ENCODE measurements at regions not wholly inside any gene's neighbourhood (a gene's known extent, or its start where the extent isn't known, plus 50 kb on each side); places are given as distances from the start of the nearest gene placed in this dataset.

DNA sequence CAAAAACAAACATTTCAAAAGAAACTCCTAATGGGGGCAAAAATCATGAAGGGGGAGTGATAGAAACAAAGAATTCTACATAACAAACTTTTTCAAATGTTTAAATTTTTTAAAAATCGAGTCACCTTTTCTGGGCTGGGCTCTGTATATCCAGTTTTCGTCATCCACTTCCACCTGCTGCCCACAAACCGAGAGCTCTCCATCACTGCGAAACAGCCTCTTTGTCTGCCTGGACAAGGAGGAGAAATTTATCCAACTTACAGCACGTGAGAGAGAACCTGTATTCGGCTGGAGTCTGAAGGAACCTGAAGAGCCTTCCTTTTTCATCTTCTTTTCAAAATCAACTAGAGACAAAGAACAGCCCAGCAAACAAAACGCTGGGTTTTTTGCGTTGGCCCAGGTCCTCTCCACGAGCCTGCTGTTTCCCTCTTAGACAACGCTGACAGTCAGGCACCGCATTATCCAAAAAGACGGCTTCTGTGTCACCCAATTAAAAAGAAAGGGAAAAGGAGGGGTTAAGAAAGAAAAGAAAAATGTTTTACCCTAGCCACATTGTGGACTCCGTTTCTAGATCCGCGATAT lies 72.4 kb upstream of the NHSL1 start:
- TF ChIP-seq, protein P1, sequence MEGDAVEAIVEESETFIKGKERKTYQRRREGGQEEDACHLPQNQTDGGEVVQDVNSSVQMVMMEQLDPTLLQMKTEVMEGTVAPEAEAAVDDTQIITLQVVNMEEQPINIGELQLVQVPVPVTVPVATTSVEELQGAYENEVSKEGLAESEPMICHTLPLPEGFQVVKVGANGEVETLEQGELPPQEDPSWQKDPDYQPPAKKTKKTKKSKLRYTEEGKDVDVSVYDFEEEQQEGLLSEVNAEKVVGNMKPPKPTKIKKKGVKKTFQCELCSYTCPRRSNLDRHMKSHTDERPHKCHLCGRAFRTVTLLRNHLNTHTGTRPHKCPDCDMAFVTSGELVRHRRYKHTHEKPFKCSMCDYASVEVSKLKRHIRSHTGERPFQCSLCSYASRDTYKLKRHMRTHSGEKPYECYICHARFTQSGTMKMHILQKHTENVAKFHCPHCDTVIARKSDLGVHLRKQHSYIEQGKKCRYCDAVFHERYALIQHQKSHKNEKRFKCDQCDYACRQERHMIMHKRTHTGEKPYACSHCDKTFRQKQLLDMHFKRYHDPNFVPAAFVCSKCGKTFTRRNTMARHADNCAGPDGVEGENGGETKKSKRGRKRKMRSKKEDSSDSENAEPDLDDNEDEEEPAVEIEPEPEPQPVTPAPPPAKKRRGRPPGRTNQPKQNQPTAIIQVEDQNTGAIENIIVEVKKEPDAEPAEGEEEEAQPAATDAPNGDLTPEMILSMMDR (IDR thresholded peaks at IDR 0.05), result no peak
- intact Hi-C loops (cut with DNase I), result no loop called here
- Histone ChIP-seq H3K27ac (no peak overlapping the region), H3K9me3 (no peaks in the 10 kb centered on the region), H3K4me3 (peak overlapping the region; percentile 36 to 61), H3K36me3 (no peaks in the 10 kb centered on the region), H3K4me1 (peaks cover 0 to 3% of the 10 kb centered on the region in 2 donors), H3K27me3 (no peaks in the 10 kb centered on the region)
- no peak for DNase-seq (ENCODE audit: low spot score in 2 of 2)

DNA sequence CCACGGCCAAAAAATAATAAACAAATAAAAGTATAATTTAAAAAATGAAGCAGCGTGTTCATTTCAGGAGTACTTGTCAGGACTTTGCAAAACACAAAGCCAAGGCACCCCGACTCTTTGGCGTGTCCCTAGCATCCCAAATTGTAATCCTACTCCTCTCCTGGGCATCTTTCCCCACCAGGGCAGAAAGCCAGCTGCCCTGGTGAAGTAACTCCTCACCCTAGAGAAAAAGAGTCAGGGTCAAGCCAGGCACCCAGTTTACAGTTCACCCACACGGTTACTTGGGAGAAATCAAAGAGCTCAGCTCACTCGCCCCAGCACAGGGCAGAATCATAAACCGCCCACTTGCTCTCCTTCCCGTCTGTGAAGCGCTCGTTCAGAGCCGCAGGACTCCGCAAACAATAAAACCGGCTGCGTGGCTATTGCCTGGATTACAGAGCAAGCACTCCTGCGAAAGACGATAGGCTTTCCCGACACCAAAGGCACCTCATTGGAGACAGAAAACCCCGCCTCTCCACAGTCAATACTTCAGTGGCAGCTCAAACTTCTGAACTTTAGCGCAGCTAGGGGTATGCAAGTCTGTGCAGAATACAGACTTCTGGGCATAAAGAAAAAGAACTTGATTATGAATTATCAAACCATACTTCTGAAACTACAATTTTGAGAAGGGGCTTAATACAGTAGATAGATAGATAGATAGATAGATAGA lies 73.0 kb upstream of the NHSL1 start:
- H3K27ac ChIP-seq, result no peak overlapping the region
- DNase-seq (ENCODE audit: low spot score in 2 of 2), result peak in 1 of 2 donors; percentile 78
- H3K4me3 ChIP-seq, result peak overlapping the region; percentile 36 to 61
- H3K4me1 ChIP-seq, result peaks cover 0 to 3% of the 10 kb centered on the region in 2 donors
- intact Hi-C loops (cut with DNase I), result no loop called here
- no peaks in the 10 kb centered on the region for H3K9me3 ChIP-seq
- no peaks in the 10 kb centered on the region for H3K27me3 ChIP-seq
- H3K36me3 ChIP-seq, result no peaks in the 10 kb centered on the region
- TF ChIP-seq, protein P1 (IDR thresholded peaks at IDR 0.05), result no peak

DNA sequence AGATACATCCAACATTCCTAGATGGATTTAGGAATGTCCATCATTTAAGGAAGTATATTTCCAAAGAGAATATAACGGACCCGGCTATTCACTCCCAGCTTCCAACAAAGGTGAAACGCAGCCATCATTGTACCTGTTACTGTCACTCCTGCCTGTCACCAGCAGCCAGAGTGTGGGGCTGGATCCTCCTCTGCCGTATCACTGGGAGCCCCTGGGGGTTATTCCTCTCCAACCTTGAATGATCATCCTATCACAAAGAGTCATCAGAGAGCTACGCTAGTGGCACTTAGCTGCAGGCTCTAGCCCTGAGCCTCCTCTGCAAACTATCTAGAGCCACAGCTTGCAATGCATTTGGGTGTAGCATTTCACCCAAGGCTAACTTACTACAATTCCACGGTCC lies 73.6 kb upstream of the NHSL1 start:
- Histone ChIP-seq H3K27ac (no peak overlapping the region), H3K27me3 (no peaks in the 10 kb centered on the region), H3K36me3 (no peaks in the 10 kb centered on the region), H3K4me3 (no peak overlapping the region), H3K9me3 (no peaks in the 10 kb centered on the region), H3K4me1 (peaks cover 0 to 3% of the 10 kb centered on the region in 2 donors)
- TF ChIP-seq, protein P1 (IDR thresholded peaks at IDR 0.05), result no peak
- intact Hi-C loops (cut with DNase I), result no loop called here
- DNase-seq (ENCODE audit: low spot score in 2 of 2), result no peak

DNA sequence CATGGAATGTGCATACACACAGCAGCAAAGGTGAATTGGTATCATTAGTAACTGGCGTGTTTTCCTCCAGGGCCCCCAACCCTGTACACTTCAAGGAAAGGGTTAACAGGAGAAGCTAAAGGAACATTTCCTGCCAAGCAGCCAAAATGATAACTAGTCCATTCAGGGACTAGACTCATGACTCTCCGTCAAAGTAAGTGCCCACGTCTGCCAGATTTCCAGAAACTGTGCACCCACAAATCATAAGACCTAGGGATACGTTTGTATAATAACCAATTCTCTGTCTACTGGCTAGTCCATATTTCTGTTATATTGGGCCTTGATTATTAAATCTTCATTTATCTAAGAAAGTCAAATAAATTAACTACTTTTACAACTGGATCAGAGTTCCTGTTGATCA lies 76.0 kb upstream of the NHSL1 start:
- TF ChIP-seq, protein P1 (IDR thresholded peaks at IDR 0.05), result no peak
- Histone ChIP-seq H3K27ac (no peak overlapping the region), H3K4me1 (peaks cover 0 to 3% of the 10 kb centered on the region in 2 donors), H3K4me3 (no peak overlapping the region), H3K9me3 (no peaks in the 10 kb centered on the region), H3K27me3 (no peaks in the 10 kb centered on the region), H3K36me3 (no peaks in the 10 kb centered on the region)
- DNase-seq (ENCODE audit: low spot score in 2 of 2), result no peak
- intact Hi-C loops (cut with DNase I), result no loop called here

DNA sequence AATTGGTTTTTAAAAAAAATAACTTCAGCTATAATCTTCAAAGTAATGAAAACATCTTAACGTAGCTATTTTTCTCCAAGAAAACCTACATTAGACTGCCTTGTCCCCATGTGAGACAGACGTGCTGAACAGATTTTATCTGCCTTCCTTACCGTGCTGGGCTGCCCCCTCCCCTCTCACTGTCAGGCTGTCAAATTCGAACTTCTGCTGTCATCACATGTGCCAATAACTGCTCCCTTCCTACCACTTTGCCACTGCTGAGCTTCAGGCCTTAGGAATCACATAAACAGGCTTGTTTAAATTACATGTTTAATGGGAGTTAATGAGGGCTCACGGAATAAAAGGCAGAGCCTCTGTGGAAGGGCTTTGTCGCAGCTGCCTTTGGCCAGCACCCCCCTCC lies 77.0 kb upstream of the NHSL1 start:
- Histone ChIP-seq H3K4me1 (peaks cover 0 to under 1% of the 10 kb centered on the region in 2 donors), H3K27me3 (no peaks in the 10 kb centered on the region), H3K36me3 (no peaks in the 10 kb centered on the region), H3K4me3 (no peak overlapping the region), H3K27ac (no peak overlapping the region), H3K9me3 (no peaks in the 10 kb centered on the region)
- intact Hi-C loops (cut with DNase I), result no loop called here
- TF ChIP-seq, protein P1 (IDR thresholded peaks at IDR 0.05), result no peak
- no peak for DNase-seq (ENCODE audit: low spot score in 2 of 2)

Measured in ascending aorta (tissue), 2 donors.